Endothelial cell of umbilical vein (primary cell): ENCODE measurements at regions not wholly inside any gene's neighbourhood (a gene's known extent, or its start where the extent isn't known, plus 50 kb on each side); places are given as distances from the start of the nearest gene placed in this dataset.

ENCODE experiments used
- BruUV-seq: library from RNA; stranded (reverse); fragments of 400-500 nt; replicated peaks from 2 replicates; lab custom pipeline; 2021; lab: Mats Ljungman, UMichigan
- CTCF ChIA-PET: fragments of 300-600, 350-600 bp; sonication (Branson Sonifier 250); formaldehyde crosslinking; loops from one replicate; lab custom pipeline; 2021; ENCODE audit warnings: antibody characterized with exemption, inconsistent platforms; lab: Charles Lee
- POLR2A ChIA-PET: fragments of 300-600, 350-600 bp; sonication (Branson Sonifier 250); formaldehyde crosslinking; loops from one replicate; lab custom pipeline; 2021; ENCODE audit warnings: antibody characterized with exemption, inconsistent platforms; lab: Charles Lee
- DNase-seq: peaks from one replicate; pipeline ENCODE4 v3.0.0-alpha.2; 2011; ENCODE audit warnings: low read depth, low spot score
- FAIRE-seq: peaks from 2 replicates; lab custom pipeline; 2011; peaks lifted over from hg19 to GRCh38; lab: Jason Lieb, UNC
- H2AFZ ChIP-seq: 2 replicates; pipeline ENCODE4 v1.6.0; 2012; ENCODE audit warnings: low read depth, low read length, control low read depth, inconsistent platforms
- H3K27ac ChIP-seq: 2 replicates; pipeline ENCODE4 v1.5.1; 2011; ENCODE audit warnings: low read depth, mild to moderate bottlenecking, control low read depth, low read length, moderate library complexity; ENCODE audit not compliant: insufficient read depth
- H3K27me3 ChIP-seq, 2 experiments: 2 replicates each; pipeline versions ENCODE4 v1.6.0 to v1.6.1; 2011; ENCODE audit warnings: low read length in 2 of 2, mixed read lengths in 1 of 2; ENCODE audit not compliant: control insufficient read depth in 2 of 2, insufficient read depth in 2 of 2
- H3K36me3 ChIP-seq, 2 experiments: 2 replicates in 1 of 2; 3 replicates in 1 of 2; pipeline ENCODE4 v1.5.1; 2011; ENCODE audit warnings: low read length in 2 of 2, mild to moderate bottlenecking in 1 of 2, moderate library complexity in 1 of 2; ENCODE audit not compliant: control insufficient read depth in 2 of 2, insufficient read depth in 2 of 2; ENCODE audit errors: extremely low read depth in 1 of 2
- H3K4me1 ChIP-seq: 3 replicates; pipeline ENCODE4 v1.5.1; 2011; ENCODE audit warnings: mild to moderate bottlenecking, low read length; ENCODE audit not compliant: control insufficient read depth, insufficient read depth; ENCODE audit errors: extremely low read depth
- H3K4me2 ChIP-seq: 2 replicates; pipeline ENCODE4 v1.6.1; 2011; ENCODE audit warnings: low read length, control low read depth, mixed read lengths; ENCODE audit not compliant: insufficient read depth
- H3K4me3 ChIP-seq, 3 experiments: fragments of 200-600 bp in 1 of 3; sonication (generic), shearing (Covaris generic) in 1 of 3; replicated peaks in 1 of 3; 2 replicates each; pipeline ENCODE4 v1.5.1; 2011 to 2016; ENCODE audit warnings: control low read depth in 3 of 3, low read length in 3 of 3, mild to moderate bottlenecking in 2 of 3, inconsistent platforms in 1 of 3, low read depth in 1 of 3, moderate library complexity in 1 of 3; ENCODE audit not compliant: insufficient read depth in 1 of 3
- H3K79me2 ChIP-seq: 2 replicates; pipeline ENCODE4 v1.6.0; 2012; ENCODE audit warnings: low read length, inconsistent platforms; ENCODE audit not compliant: control insufficient read depth, insufficient read depth
- H3K9ac ChIP-seq: replicated peaks from 2 replicates; pipeline ENCODE3; 2011; ENCODE audit warnings: low read length, control low read depth; ENCODE audit not compliant: insufficient read depth; ENCODE audit errors: extremely low read depth
- H3K9me1 ChIP-seq: replicated peaks from 3 replicates; pipeline ENCODE4 v1.6.0; 2011; ENCODE audit warnings: mild to moderate bottlenecking, low read length; ENCODE audit not compliant: control insufficient read depth, insufficient read depth; ENCODE audit errors: extremely low read depth
- H3K9me3 ChIP-seq: replicated peaks from 2 replicates; pipeline ENCODE4 v1.5.1; 2012; ENCODE audit warnings: low read length, inconsistent platforms; ENCODE audit not compliant: control insufficient read depth, insufficient read depth
- H4K20me1 ChIP-seq: replicated peaks from 2 replicates; pipeline ENCODE3; 2011; ENCODE audit warnings: mild to moderate bottlenecking, low read length; ENCODE audit not compliant: control insufficient read depth, insufficient read depth; ENCODE audit errors: extremely low read depth
- EZH2 ChIP-seq: IDR thresholded peaks from 2 replicates; pipeline ENCODE4 v1.6.1; 2012; ENCODE audit warnings: borderline replicate concordance, low read depth, mild to moderate bottlenecking, moderate library complexity, low read length, inconsistent platforms; ENCODE audit not compliant: severe bottlenecking
- FOS ChIP-seq: IDR thresholded peaks from 2 replicates; pipeline ENCODE4 v1.6.1; 2011; ENCODE audit warnings: mild to moderate bottlenecking, low read length, moderate library complexity, borderline replicate concordance; ENCODE audit not compliant: insufficient read depth
- GATA2 ChIP-seq: IDR thresholded peaks from 2 replicates; pipeline ENCODE4 v1.7.0; 2011; ENCODE audit warnings: low read depth, mild to moderate bottlenecking, moderate library complexity, mixed read lengths, low read length; ENCODE audit not compliant: insufficient read length, insufficient read depth
- JUN ChIP-seq: IDR thresholded peaks from 2 replicates; pipeline ENCODE4 v1.6.1; 2011; ENCODE audit warnings: borderline replicate concordance, low read depth; ENCODE audit not compliant: insufficient read length, insufficient read depth
- MYC ChIP-seq: IDR thresholded peaks from one replicate; pipeline ENCODE4 v1.6.1; 2011; ENCODE audit warnings: mild to moderate bottlenecking, low read depth, low read length
- POLR2A ChIP-seq: IDR thresholded peaks from 2 replicates; pipeline ENCODE4 v1.6.1; 2012; ENCODE audit warnings: low read depth, mild to moderate bottlenecking, control low read depth, low read length
- POLR2AphosphoS5 ChIP-seq: IDR thresholded peaks from 2 replicates; pipeline ENCODE4 v1.6.1; 2012; ENCODE audit warnings: low read depth, mild to moderate bottlenecking, control low read depth, low read length, moderate library complexity; ENCODE audit not compliant: insufficient read depth
- dilution Hi-C: fragments of 300-500 bp; cut with MboI; formaldehyde crosslinking; loops from one replicate; pipeline ENCODE4 v1.15.0; 2019; ENCODE audit warnings: low sequenced_read_pairs; ENCODE audit not compliant: extremely low pct_ligation_motif_present
- intact Hi-C: fragments of 100-400 bp; cut with micrococcal nuclease; formaldehyde crosslinking; loops from one replicate; pipeline ENCODE4 v1.10.0; 2022
- TF ChIP-seq, protein P1 (sequence below): IDR thresholded peaks from 2 replicates; pipeline ENCODE4 v1.6.1; 2011; ENCODE audit not compliant: insufficient read depth, insufficient read length
- TF ChIP-seq, protein P2 (sequence below), 2 donors: IDR thresholded peaks; 1 replicate in 1 of 2; 2 replicates in 1 of 2; pipeline ENCODE4 v1.5.1; 2011; ENCODE audit warnings: low read length in 2 of 2, mild to moderate bottlenecking in 2 of 2, moderate library complexity in 2 of 2, control low read depth in 1 of 2, inconsistent platforms in 1 of 2, low read depth in 1 of 2; ENCODE audit not compliant: insufficient read depth in 1 of 2; ENCODE audit errors: extremely low read depth in 1 of 2

DNA sequence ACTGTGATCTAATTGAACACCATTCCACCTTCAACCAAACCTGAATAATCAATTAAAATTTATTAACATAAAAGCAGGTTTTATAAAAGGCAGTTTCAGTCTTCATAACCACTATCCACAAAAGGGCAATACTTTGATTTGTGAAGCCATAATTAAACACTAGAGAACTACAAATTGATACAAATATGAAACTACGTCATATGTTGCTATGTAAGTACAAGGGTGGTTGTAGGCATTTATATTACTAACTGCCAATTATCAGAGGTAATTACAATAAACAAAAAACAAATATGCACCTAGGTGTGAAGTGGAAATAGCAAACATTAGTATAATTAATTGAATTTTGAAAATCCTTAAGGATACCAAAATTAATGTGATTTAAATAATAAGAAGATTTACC is 368.5 kb upstream of the PCDH15 start:
- no peak for TF ChIP-seq POLR2A
- TF ChIP-seq, protein P1, sequence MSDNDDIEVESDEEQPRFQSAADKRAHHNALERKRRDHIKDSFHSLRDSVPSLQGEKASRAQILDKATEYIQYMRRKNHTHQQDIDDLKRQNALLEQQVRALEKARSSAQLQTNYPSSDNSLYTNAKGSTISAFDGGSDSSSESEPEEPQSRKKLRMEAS = no peak
- TF ChIP-seq, protein P2, sequence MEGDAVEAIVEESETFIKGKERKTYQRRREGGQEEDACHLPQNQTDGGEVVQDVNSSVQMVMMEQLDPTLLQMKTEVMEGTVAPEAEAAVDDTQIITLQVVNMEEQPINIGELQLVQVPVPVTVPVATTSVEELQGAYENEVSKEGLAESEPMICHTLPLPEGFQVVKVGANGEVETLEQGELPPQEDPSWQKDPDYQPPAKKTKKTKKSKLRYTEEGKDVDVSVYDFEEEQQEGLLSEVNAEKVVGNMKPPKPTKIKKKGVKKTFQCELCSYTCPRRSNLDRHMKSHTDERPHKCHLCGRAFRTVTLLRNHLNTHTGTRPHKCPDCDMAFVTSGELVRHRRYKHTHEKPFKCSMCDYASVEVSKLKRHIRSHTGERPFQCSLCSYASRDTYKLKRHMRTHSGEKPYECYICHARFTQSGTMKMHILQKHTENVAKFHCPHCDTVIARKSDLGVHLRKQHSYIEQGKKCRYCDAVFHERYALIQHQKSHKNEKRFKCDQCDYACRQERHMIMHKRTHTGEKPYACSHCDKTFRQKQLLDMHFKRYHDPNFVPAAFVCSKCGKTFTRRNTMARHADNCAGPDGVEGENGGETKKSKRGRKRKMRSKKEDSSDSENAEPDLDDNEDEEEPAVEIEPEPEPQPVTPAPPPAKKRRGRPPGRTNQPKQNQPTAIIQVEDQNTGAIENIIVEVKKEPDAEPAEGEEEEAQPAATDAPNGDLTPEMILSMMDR (IDR thresholded peaks at IDR 0.05; ENCODE audit: extremely low read depth in 1 of 2, insufficient read depth in 1 of 2, low read depth in 1 of 2, low read length in 2 of 2) = no peak
- TF ChIP-seq FOS = no peak
- no peak for TF ChIP-seq JUN
- no peak for TF ChIP-seq GATA2
- TF ChIP-seq MYC = no peak
- TF ChIP-seq POLR2AphosphoS5 = no peak
- no peak for TF ChIP-seq EZH2
- Histone ChIP-seq H3K36me3 (no peaks in the 10 kb centered on the region), H3K4me3 (no peak overlapping the region), H3K79me2 (no peaks in the 10 kb centered on the region), H3K9me3 (no peaks in the 10 kb centered on the region), H3K9ac (no peak overlapping the region), H3K9me1 (no peaks in the 10 kb centered on the region), H3K27me3 (no peaks in the 10 kb centered on the region), H4K20me1 (no peaks in the 10 kb centered on the region), H2AFZ (no peak overlapping the region), H3K4me2 (no peak overlapping the region), H3K4me1 (no peaks in the 10 kb centered on the region), H3K27ac (no peak overlapping the region)
- FAIRE-seq = no peak
- BruUV-seq = no TSS peak
- dilution Hi-C loops (no loop called here), intact Hi-C loops (no loop called here)
- ChIA-PET CTCF (interaction anchor here (0.6 kb wide), 1 partner anchor 14 kb away, joined by 3 read pairs; no protein-coding TSS in a partner anchor), POLR2A (no interaction called here)
- DNase-seq = no peak
